ENCODE measurements at regions not wholly inside any gene's neighbourhood (a gene's known extent, or its start where the extent isn't known, plus 50 kb on each side); places are given as distances from the start of the nearest gene placed in this dataset.

- no peak for TF ChIP-seq CTCF (IDR thresholded peaks at IDR 0.05; ENCODE audit: insufficient read depth, low read depth, low read length)
- POLR2A ChIA-PET: no interaction called here
- Histone ChIP-seq H3K4me3 (ENCODE audit: low read depth, low read length) (no peak overlapping the region), H3K36me3 (ENCODE audit: control insufficient read depth, insufficient read depth, low read length) (no peaks in the 10 kb centered on the region), H3K27me3 (ENCODE audit: control insufficient read depth, insufficient read depth, low read length) (no peaks in the 10 kb centered on the region)
- DNase-seq (ENCODE audit: low read depth): no peak
- CTCF ChIA-PET: no interaction called here
These were observed 997.1 kb downstream of the EFNB2 start for GRCh38 chr13:105538346-105538745.

- Histone ChIP-seq H3K36me3 (ENCODE audit: control insufficient read depth, insufficient read depth, low read length) (no peaks in the 10 kb centered on the region), H3K27me3 (ENCODE audit: control insufficient read depth, insufficient read depth, low read length) (no peaks in the 10 kb centered on the region), H3K4me3 (ENCODE audit: low read depth, low read length) (no peak overlapping the region)
- DNase-seq (ENCODE audit: low read depth): no peak
- TF ChIP-seq CTCF (IDR thresholded peaks at IDR 0.05; ENCODE audit: insufficient read depth, low read depth, low read length): no peak
- ChIA-PET POLR2A (no interaction called here), CTCF (no interaction called here)
These were observed 998.3 kb downstream of the EFNB2 start for GRCh38 chr13:105537113-105537512.

- ChIA-PET POLR2A (no interaction called here), CTCF (no interaction called here)
- DNase-seq (ENCODE audit: low read depth): no peak
- Histone ChIP-seq H3K4me3 (ENCODE audit: low read depth, low read length) (no peak overlapping the region), H3K36me3 (ENCODE audit: control insufficient read depth, insufficient read depth, low read length) (no peaks in the 10 kb centered on the region), H3K27me3 (ENCODE audit: control insufficient read depth, insufficient read depth, low read length) (no peaks in the 10 kb centered on the region)
- no peak for TF ChIP-seq CTCF (IDR thresholded peaks at IDR 0.05; ENCODE audit: insufficient read depth, low read depth, low read length)
These were observed 1005.0 kb downstream of the EFNB2 start for GRCh38 chr13:105530468-105530867.

- no peak for DNase-seq (ENCODE audit: low read depth)
- CTCF ChIA-PET: no interaction called here
- POLR2A ChIA-PET: no interaction called here
- no peak for TF ChIP-seq CTCF (IDR thresholded peaks at IDR 0.05; ENCODE audit: insufficient read depth, low read depth, low read length)
- no peaks in the 10 kb centered on the region for H3K36me3 ChIP-seq (ENCODE audit: control insufficient read depth, insufficient read depth, low read length)
- no peaks in the 10 kb centered on the region for H3K27me3 ChIP-seq (ENCODE audit: control insufficient read depth, insufficient read depth, low read length)
- H3K4me3 ChIP-seq (ENCODE audit: low read depth, low read length): no peak overlapping the region
These were observed 1008.3 kb downstream of the EFNB2 start for GRCh38 chr13:105527127-105527526.

- H3K36me3 ChIP-seq (ENCODE audit: control insufficient read depth, insufficient read depth, low read length): no peaks in the 10 kb centered on the region
- no peak overlapping the region for H3K4me3 ChIP-seq (ENCODE audit: low read depth, low read length)
- H3K27me3 ChIP-seq (ENCODE audit: control insufficient read depth, insufficient read depth, low read length): no peaks in the 10 kb centered on the region
- DNase-seq (ENCODE audit: low read depth): no peak
- POLR2A ChIA-PET: no interaction called here
- no peak for TF ChIP-seq CTCF (IDR thresholded peaks at IDR 0.05; ENCODE audit: insufficient read depth, low read depth, low read length)
- CTCF ChIA-PET: no interaction called here
These were observed 1015.7 kb downstream of the EFNB2 start for GRCh38 chr13:105519771-105520170.

Measured in BJ (cell line).